Kidney (tissue), 13 donors: ENCODE measurements at regions not wholly inside any gene's neighbourhood (a gene's known extent, or its start where the extent isn't known, plus 50 kb on each side); places are given as distances from the start of the nearest gene placed in this dataset.

Experiments
- DNase-seq, 5 donors: peaks; one replicate each; pipeline ENCODE4 v3.0.0-alpha.2; 2013 to 2020
- FAIRE-seq: peaks from 2 replicates; lab custom pipeline; 2012; peaks lifted over from hg19 to GRCh38; lab: Jason Lieb, UNC
- H3K27ac ChIP-seq, 2 donors: one replicate each; pipeline ENCODE4 v1.7.0; 2013; ENCODE audit warnings: low read depth in 2 of 2, low read length in 2 of 2, inconsistent platforms in 1 of 2
- H3K27me3 ChIP-seq: one replicate; pipeline ENCODE4 v1.7.1; 2013; ENCODE audit warnings: low read length, inconsistent platforms; ENCODE audit not compliant: control insufficient read depth, insufficient read depth
- H3K36me3 ChIP-seq, 3 donors: one replicate each; pipeline versions ENCODE4 v1.7.0 to v1.7.1; 2013; ENCODE audit warnings: low read length in 3 of 3, control low read depth in 1 of 3, inconsistent platforms in 1 of 3; ENCODE audit not compliant: insufficient read depth in 3 of 3, control insufficient read depth in 2 of 3
- H3K4me1 ChIP-seq, 3 donors: one replicate each; pipeline versions ENCODE4 v1.7.0 to v1.7.1; 2013; ENCODE audit warnings: low read length in 3 of 3, inconsistent platforms in 1 of 3, low read depth in 1 of 3; ENCODE audit not compliant: control insufficient read depth in 2 of 3, insufficient read depth in 2 of 3
- H3K4me3 ChIP-seq, 3 donors: one replicate each; pipeline versions ENCODE4 v1.7.0 to v1.8.1; 2013; ENCODE audit warnings: low read length in 3 of 3, control low read depth in 1 of 3, inconsistent platforms in 1 of 3
- H3K9ac ChIP-seq, 3 donors: one replicate each; pipeline versions ENCODE4 v1.7.0 to v1.7.1; 2013; ENCODE audit warnings: low read length in 3 of 3, control low read depth in 1 of 3, inconsistent platforms in 1 of 3
- H3K9me3 ChIP-seq, 3 donors: one replicate each; pipeline versions ENCODE4 v1.7.0 to v1.7.1; 2013; ENCODE audit warnings: low read length in 3 of 3, control low read depth in 1 of 3, inconsistent platforms in 1 of 3; ENCODE audit not compliant: control insufficient read depth in 2 of 3, insufficient read depth in 1 of 3
- intact Hi-C: fragments of 100-400 bp; cut with DNase I; formaldehyde crosslinking; loops from one replicate; pipeline ENCODE4 v1.11.1; 2022
- TF ChIP-seq, protein P1 (sequence below): IDR thresholded peaks from 3 replicates; pipeline ENCODE4 v1.5.1; 2012; ENCODE audit warnings: mild to moderate bottlenecking, moderate library complexity, borderline replicate concordance; ENCODE audit not compliant: insufficient read depth; ENCODE audit errors: extremely low read depth
- donor health status: control.
- donor health status: control.
- donor health status: control.
- donor health status: control.
- donor health status: control.
- donor health status: DM: yes; HTN: yes; CAD: no.
- donor health status: Normal renal cell carcinoma (clear cell type).

DNA sequence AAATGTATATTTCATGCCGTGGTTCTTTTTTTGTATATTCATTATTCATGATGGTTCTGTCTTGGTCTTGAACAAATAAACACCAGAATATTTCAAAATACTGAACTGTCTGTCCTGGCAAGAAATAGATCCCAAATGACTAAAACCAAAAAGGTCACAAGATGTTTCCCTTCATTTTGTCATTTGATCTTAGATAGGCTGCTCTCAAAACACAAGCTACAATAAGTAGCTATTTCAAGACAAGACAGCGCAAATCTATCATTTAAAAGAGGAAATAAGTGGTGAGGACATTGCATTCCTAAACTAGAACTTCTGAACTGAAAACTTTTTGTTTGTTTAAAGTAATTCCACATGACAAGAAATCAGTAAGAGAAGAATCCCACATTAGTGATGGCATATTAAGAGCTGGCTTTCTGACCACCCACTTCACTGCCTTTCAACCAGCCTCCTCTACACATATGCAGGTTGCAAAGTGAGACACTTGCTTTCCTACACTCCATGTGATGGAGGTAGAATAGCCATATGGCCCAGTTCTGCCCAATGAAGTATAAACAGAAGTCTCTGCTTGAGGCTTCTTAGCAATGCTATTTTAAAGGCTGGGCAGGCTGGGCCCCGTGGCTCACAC lies 54.4 kb upstream of the CCDC28A start:
- DNase-seq: peak in 2 of 5 donors; percentile 32 to 54
- FAIRE-seq: peak; percentile 51
- intact Hi-C loops: no loop called here
- Histone ChIP-seq H3K9ac (no peak overlapping the region), H3K36me3 (no peaks in the 10 kb centered on the region), H3K9me3 (peaks cover 0 to 6% (median 0%) of the 10 kb centered on the region in 3 donors), H3K27ac (peak overlapping the region; percentile 18 to 68), H3K27me3 (no peaks in the 10 kb centered on the region), H3K4me3 (no peak overlapping the region), H3K4me1 (peaks cover 0 to 6% (median 5%) of the 10 kb centered on the region in 3 donors)
- TF ChIP-seq, protein P1, sequence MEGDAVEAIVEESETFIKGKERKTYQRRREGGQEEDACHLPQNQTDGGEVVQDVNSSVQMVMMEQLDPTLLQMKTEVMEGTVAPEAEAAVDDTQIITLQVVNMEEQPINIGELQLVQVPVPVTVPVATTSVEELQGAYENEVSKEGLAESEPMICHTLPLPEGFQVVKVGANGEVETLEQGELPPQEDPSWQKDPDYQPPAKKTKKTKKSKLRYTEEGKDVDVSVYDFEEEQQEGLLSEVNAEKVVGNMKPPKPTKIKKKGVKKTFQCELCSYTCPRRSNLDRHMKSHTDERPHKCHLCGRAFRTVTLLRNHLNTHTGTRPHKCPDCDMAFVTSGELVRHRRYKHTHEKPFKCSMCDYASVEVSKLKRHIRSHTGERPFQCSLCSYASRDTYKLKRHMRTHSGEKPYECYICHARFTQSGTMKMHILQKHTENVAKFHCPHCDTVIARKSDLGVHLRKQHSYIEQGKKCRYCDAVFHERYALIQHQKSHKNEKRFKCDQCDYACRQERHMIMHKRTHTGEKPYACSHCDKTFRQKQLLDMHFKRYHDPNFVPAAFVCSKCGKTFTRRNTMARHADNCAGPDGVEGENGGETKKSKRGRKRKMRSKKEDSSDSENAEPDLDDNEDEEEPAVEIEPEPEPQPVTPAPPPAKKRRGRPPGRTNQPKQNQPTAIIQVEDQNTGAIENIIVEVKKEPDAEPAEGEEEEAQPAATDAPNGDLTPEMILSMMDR: no peak

DNA sequence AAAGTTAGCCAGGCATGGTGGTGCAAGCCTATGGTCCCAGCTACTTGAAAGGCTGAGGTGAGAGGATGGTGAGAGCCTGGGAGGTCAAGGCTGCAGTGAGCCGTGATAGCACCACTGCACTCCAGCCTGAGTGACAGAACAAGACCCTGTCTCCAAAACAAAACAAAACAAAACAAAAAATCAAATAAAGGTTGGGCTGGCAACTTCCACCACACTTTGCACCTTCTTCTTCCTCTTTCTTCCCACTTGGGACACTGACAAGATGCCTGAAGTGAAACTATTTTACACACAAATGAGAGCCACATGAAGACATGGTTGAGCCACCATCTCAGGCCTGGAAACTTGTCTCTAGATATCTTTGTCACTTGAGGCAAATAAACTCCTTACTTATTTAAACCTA lies 53.8 kb upstream of the CCDC28A start:
- DNase-seq (no peak), FAIRE-seq (no peak)
- intact Hi-C loops: no loop called here
- TF ChIP-seq, protein P1: no peak
- no peaks in the 10 kb centered on the region for H3K36me3 ChIP-seq
- H3K4me1 ChIP-seq: peaks cover 0 to 6% (median 5%) of the 10 kb centered on the region in 3 donors
- no peaks in the 10 kb centered on the region for H3K9me3 ChIP-seq
- H3K27ac ChIP-seq: peak overlapping the region; percentile 18 to 68
- H3K27me3 ChIP-seq: no peaks in the 10 kb centered on the region
- H3K9ac ChIP-seq: no peak overlapping the region
- H3K4me3 ChIP-seq: no peak overlapping the region

DNA sequence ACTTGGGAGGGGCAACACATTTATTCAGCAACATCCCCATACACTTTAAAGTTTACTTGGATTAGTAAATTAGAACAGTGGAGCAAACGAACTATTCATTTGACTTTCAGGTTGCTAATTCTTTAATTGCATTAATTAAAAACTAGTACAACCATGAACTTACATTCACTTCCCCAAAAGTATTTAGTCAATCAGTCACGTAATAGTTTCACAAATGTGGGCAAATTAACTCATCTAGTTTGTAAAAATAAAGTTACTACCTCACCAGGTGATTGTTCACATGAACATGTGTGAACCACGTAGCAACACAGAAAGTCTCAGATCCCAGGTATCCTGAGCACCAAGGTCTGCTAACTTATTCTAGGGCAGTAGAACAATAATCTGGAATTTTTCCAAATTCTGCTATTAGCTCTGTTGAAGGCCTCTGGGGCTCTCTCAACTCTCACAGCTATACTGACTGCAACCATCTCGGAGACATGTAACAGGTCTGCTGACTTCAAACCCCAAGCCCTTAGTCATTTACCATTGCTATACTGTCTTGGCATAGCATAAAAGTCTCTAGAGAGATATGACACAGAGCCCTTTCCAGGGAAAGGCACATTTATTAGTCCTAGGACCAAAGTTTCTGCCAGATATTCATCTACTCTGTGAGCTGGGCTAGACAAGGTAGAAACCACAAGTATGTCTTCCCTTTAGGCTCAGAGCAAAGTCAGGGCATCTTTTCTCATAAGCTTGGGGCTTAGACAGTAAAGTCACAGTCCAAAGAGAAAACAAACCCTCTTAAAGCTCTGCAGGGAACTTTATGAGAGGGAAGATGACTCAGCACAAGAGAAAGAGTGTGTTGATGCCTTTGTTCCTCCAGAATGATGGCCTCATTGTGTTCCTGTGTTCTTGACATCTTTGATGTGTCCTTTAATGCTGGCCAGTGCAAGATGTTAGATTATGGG lies 50.9 kb upstream of the CCDC28A start:
- intact Hi-C loops: no loop called here
- no peaks in the 10 kb centered on the region for H3K36me3 ChIP-seq
- peaks cover 0 to 9% (median 6%) of the 10 kb centered on the region in 3 donors for H3K4me1 ChIP-seq
- DNase-seq (no peak), FAIRE-seq (no peak)
- no peak overlapping the region for H3K27ac ChIP-seq
- TF ChIP-seq, protein P1: no peak
- H3K9ac ChIP-seq: no peak overlapping the region
- H3K4me3 ChIP-seq: no peak overlapping the region
- H3K27me3 ChIP-seq: no peaks in the 10 kb centered on the region
- no peaks in the 10 kb centered on the region for H3K9me3 ChIP-seq
